ENCODE measurements at regions not wholly inside any gene's neighbourhood (a gene's known extent, or its start where the extent isn't known, plus 50 kb on each side); places are given as distances from the start of the nearest gene placed in this dataset.

- TF ChIP-seq EZH2 (IDR thresholded peaks at IDR 0.05; ENCODE audit: insufficient read depth, poor library complexity, severe bottlenecking), result no peak
- TF ChIP-seq EZH2phosphoT487 (IDR thresholded peaks at IDR 0.05; ENCODE audit: insufficient read depth, low read depth), result no peak
- H3K4me1 ChIP-seq (ENCODE audit: insufficient read depth), result no peaks in the 10 kb centered on the region
- H4K20me1 ChIP-seq (ENCODE audit: insufficient read depth), result no peaks in the 10 kb centered on the region
- no peaks in the 10 kb centered on the region for H3K36me3 ChIP-seq (ENCODE audit: low read depth)
- no peak overlapping the region for H3K9ac ChIP-seq
- no peaks in the 10 kb centered on the region for H3K9me3 ChIP-seq (ENCODE audit: low read depth)
- no peak overlapping the region for H3K4me3 ChIP-seq
- no peak overlapping the region for H3K27ac ChIP-seq
- H3F3A ChIP-seq (ENCODE audit: insufficient read depth), result no peaks in the 10 kb centered on the region
- no peak for DNase-seq
- WGBS, 2 experiments (ENCODE audit: low coverage in 1 of 2, low lambda C conversion rate in 2 of 2, missing lambda C conversion rate in 2 of 2), result 57 to 59% methylated on average over 3 of the region's 3 CpGs
- no peaks in the 10 kb centered on the region for H3K27me3 ChIP-seq (replicated peaks; ENCODE audit: insufficient read depth)
- no peak overlapping the region for H3K4me2 ChIP-seq (ENCODE audit: unreplicated experiment)
- no peak overlapping the region for H2AFZ ChIP-seq
- no peaks in the 10 kb centered on the region for H3K79me2 ChIP-seq (ENCODE audit: insufficient read depth)
- no peaks in the 10 kb centered on the region for H3K9me2 ChIP-seq (ENCODE audit: insufficient read depth)
- in situ Hi-C loops (cut with MboI), result no loop called here
Measured at GRCh38 chr2:149915151-149915550, 327.6 kb upstream of the MMADHC start.

GRCh38 chr2:149908726-149909683 lies 321.4 kb upstream of the MMADHC start:
- H3K9me3 ChIP-seq (ENCODE audit: low read depth), result no peaks in the 10 kb centered on the region
- H3K79me2 ChIP-seq (ENCODE audit: insufficient read depth), result no peaks in the 10 kb centered on the region
- H3K27ac ChIP-seq, result no peak overlapping the region
- H3K36me3 ChIP-seq (ENCODE audit: low read depth), result no peaks in the 10 kb centered on the region
- no peak overlapping the region for H3K4me2 ChIP-seq (ENCODE audit: unreplicated experiment)
- no peaks in the 10 kb centered on the region for H3K27me3 ChIP-seq (replicated peaks; ENCODE audit: insufficient read depth)
- WGBS, 2 experiments (ENCODE audit: low coverage in 1 of 2, low lambda C conversion rate in 2 of 2, missing lambda C conversion rate in 2 of 2), result 89 to 93% methylated on average over 3 of the region's 3 CpGs
- no peak for DNase-seq
- no peaks in the 10 kb centered on the region for H4K20me1 ChIP-seq (ENCODE audit: insufficient read depth)
- in situ Hi-C loops (cut with MboI), result no loop called here
- H3F3A ChIP-seq (ENCODE audit: insufficient read depth), result no peaks in the 10 kb centered on the region
- H3K4me1 ChIP-seq (ENCODE audit: insufficient read depth), result peaks cover 10% of the 10 kb centered on the region; the same call in 1 of the 2 replicates
- TF ChIP-seq EZH2phosphoT487 (IDR thresholded peaks at IDR 0.05; ENCODE audit: insufficient read depth, low read depth) (no peak), EZH2 (IDR thresholded peaks at IDR 0.05; ENCODE audit: insufficient read depth, poor library complexity, severe bottlenecking) (no peak)
- no peak overlapping the region for H3K9ac ChIP-seq
- H3K9me2 ChIP-seq (ENCODE audit: insufficient read depth), result no peaks in the 10 kb centered on the region
- H2AFZ ChIP-seq, result peak overlapping the region; percentile 36
- H3K4me3 ChIP-seq, result no peak overlapping the region

GRCh38 chr2:149906886-149907285 lies 319.3 kb upstream of the MMADHC start:
- no peak overlapping the region for H2AFZ ChIP-seq
- no peak overlapping the region for H3K4me3 ChIP-seq
- no peak overlapping the region for H3K4me2 ChIP-seq (ENCODE audit: unreplicated experiment)
- H3K9ac ChIP-seq, result no peak overlapping the region
- no peaks in the 10 kb centered on the region for H3K27me3 ChIP-seq (replicated peaks; ENCODE audit: insufficient read depth)
- TF ChIP-seq EZH2 (IDR thresholded peaks at IDR 0.05; ENCODE audit: insufficient read depth, poor library complexity, severe bottlenecking) (no peak), EZH2phosphoT487 (IDR thresholded peaks at IDR 0.05; ENCODE audit: insufficient read depth, low read depth) (no peak)
- no peak overlapping the region for H3K27ac ChIP-seq
- in situ Hi-C loops (cut with MboI), result no loop called here
- H4K20me1 ChIP-seq (ENCODE audit: insufficient read depth), result no peaks in the 10 kb centered on the region
- H3K79me2 ChIP-seq (ENCODE audit: insufficient read depth), result no peaks in the 10 kb centered on the region
- WGBS, 2 experiments (ENCODE audit: low coverage in 1 of 2, low lambda C conversion rate in 2 of 2, missing lambda C conversion rate in 2 of 2), result 88% methylated on average over 5 of the region's 5 CpGs
- H3F3A ChIP-seq (ENCODE audit: insufficient read depth), result peaks cover 7% of the 10 kb centered on the region; the same call in 1 of the 2 replicates
- H3K36me3 ChIP-seq (ENCODE audit: low read depth), result no peaks in the 10 kb centered on the region
- DNase-seq, result no peak
- no peaks in the 10 kb centered on the region for H3K9me2 ChIP-seq (ENCODE audit: insufficient read depth)
- peaks cover 25% of the 10 kb centered on the region for H3K4me1 ChIP-seq (ENCODE audit: insufficient read depth)
- no peaks in the 10 kb centered on the region for H3K9me3 ChIP-seq (ENCODE audit: low read depth)

- Histone ChIP-seq H3K4me3 (no peak overlapping the region), H3K4me2 (ENCODE audit: unreplicated experiment) (no peak overlapping the region), H3K36me3 (ENCODE audit: low read depth) (no peaks in the 10 kb centered on the region), H3K27me3 (replicated peaks; ENCODE audit: insufficient read depth) (no peaks in the 10 kb centered on the region), H2AFZ (no peak overlapping the region), H3K4me1 (ENCODE audit: insufficient read depth) (peaks cover 34% of the 10 kb centered on the region), H3K9ac (no peak overlapping the region), H3K9me3 (ENCODE audit: low read depth) (no peaks in the 10 kb centered on the region), H3K79me2 (ENCODE audit: insufficient read depth) (no peaks in the 10 kb centered on the region), H3K9me2 (ENCODE audit: insufficient read depth) (no peaks in the 10 kb centered on the region), H3K27ac (no peak overlapping the region), H3F3A (ENCODE audit: insufficient read depth) (peaks cover 14% of the 10 kb centered on the region; the same call in 1 of the 2 replicates), H4K20me1 (ENCODE audit: insufficient read depth) (no peaks in the 10 kb centered on the region)
- DNase-seq, result no peak
- in situ Hi-C loops (cut with MboI), result no loop called here
- TF ChIP-seq EZH2 (IDR thresholded peaks at IDR 0.05; ENCODE audit: insufficient read depth, poor library complexity, severe bottlenecking), result no peak
- no peak for TF ChIP-seq EZH2phosphoT487 (IDR thresholded peaks at IDR 0.05; ENCODE audit: insufficient read depth, low read depth)
- 89 to 91% methylated on average over 7 of the region's 7 CpGs for WGBS, 2 experiments (ENCODE audit: low coverage in 1 of 2, low lambda C conversion rate in 2 of 2, missing lambda C conversion rate in 2 of 2)
Measured at GRCh38 chr2:149904352-149905175, 317.0 kb upstream of the MMADHC start.
